Stomach (tissue), 8 donors: ENCODE measurements at regions not wholly inside any gene's neighbourhood (a gene's known extent, or its start where the extent isn't known, plus 50 kb on each side); places are given as distances from the start of the nearest gene placed in this dataset.

Experiments used
- DNase-seq, 2 donors: peaks; one replicate each; pipeline versions ENCODE4 v3.0.0 to v3.0.0-alpha.2; 2013 to 2019
- H3K27ac ChIP-seq, 5 donors: fragments of 200-600 bp in 4 of 5; sonication (generic) in 4 of 5; one replicate each; pipeline ENCODE4 v1.5.1; 2013 to 2019; ENCODE audit warnings: mild to moderate bottlenecking in 1 of 5, moderate library complexity in 1 of 5
- H3K27me3 ChIP-seq, 3 donors: fragments of 200-600 bp; sonication (generic); one replicate each; pipeline ENCODE4 v1.5.1; 2017 to 2019; ENCODE audit warnings: mixed run types in 1 of 3
- H3K36me3 ChIP-seq, 4 donors: fragments of 200-600 bp; sonication (generic); 1 replicate in 3 of 4; 2 replicates in 1 of 4; pipeline ENCODE4 v1.5.1; 2016 to 2019
- H3K4me1 ChIP-seq, 4 donors: fragments of 200-600 bp; sonication (generic); one replicate each; pipeline ENCODE4 v1.5.1; 2016 to 2019
- H3K4me3 ChIP-seq, 4 donors: fragments of 200-600 bp; sonication (generic) in 3 of 4; one replicate each; pipeline ENCODE4 v1.5.1; 2016 to 2019; ENCODE audit warnings: mild to moderate bottlenecking in 1 of 4
- H3K9me3 ChIP-seq, 4 donors: fragments of 200-600 bp; sonication (generic); one replicate each; pipeline ENCODE4 v1.5.1; 2016 to 2019
- CTCF ChIP-seq, 7 experiments: fragments of 450-650 bp in 4 of 7; fragments of 200-600 bp in 3 of 7; sonication (generic) in 3 of 7; IDR thresholded peaks; one replicate each; pipeline ENCODE4 v1.5.1; 2016 to 2019; ENCODE audit warnings: antibody characterized with exemption in 7 of 7, control low read depth in 2 of 7, mild to moderate bottlenecking in 1 of 7
- EP300 ChIP-seq: sonication (generic); formaldehyde crosslinking; IDR thresholded peaks from one replicate; pipeline ENCODE4 v1.6.1; 2017; ENCODE audit warnings: antibody characterized with exemption
- POLR2A ChIP-seq, 4 donors: fragments of 450-650 bp; IDR thresholded peaks; one replicate each; pipeline ENCODE4 v1.6.1; 2016; ENCODE audit warnings: antibody characterized with exemption in 4 of 4, control low read depth in 2 of 4, mild to moderate bottlenecking in 1 of 4, moderate library complexity in 1 of 4
- POLR2AphosphoS5 ChIP-seq, 3 donors: sonication (generic); formaldehyde crosslinking; IDR thresholded peaks; one replicate each; pipeline ENCODE4 v1.6.1; 2016; ENCODE audit warnings: antibody characterized with exemption in 3 of 3
- WGBS, 5 donors: extraction: QIAGEN DNeasy Blood & Tissue Kit in 3 of 5; methylation state at CpG; one replicate each; pipeline versions ENCODE4 v1.1.5 to v1.1.7; 2013 to 2018; 5-methylcytosine and 5-hydroxymethylcytosine counted together
- intact Hi-C: fragments of 100-400 bp; cut with DNase I; formaldehyde crosslinking; loops from one replicate; pipeline ENCODE4 v1.15.1; 2023; ENCODE audit warnings: low total_unique reads
- donor health status: healthy with polysubstance abuse.
- donor health status: Bipolar disorder and iron deficiency.
- donor health status: healthy.

DNA sequence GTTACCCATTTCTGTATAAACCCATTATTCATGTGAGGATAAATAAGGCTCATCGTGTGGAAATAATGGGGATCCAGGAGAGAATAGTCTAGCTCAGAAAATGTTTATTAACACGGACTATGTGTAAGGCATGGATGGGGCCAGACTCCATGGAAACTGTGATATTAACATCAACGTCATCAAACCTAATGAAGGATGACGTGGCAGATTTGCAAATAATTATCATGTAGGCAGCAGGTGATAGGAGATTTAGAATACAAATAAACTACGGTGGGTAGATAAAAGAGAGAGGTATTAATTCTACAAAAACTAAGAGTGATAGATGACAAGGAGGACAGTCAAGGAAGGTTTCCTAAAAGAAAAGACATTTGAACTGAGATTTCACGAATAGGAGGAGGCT, 592.2 kb downstream of the REEP3 start:
- intact Hi-C loops, result no loop called here
- no peak for DNase-seq
- no peaks in the 10 kb centered on the region for H3K36me3 ChIP-seq
- no peaks in the 10 kb centered on the region for H3K4me1 ChIP-seq
- no peaks in the 10 kb centered on the region for H3K27me3 ChIP-seq
- H3K4me3 ChIP-seq, result no peak overlapping the region
- H3K9me3 ChIP-seq, result no peaks in the 10 kb centered on the region
- WGBS, 5 donors, result 58 to 69% (median 63%) methylated on average over 6 of the region's 6 CpGs
- TF ChIP-seq POLR2AphosphoS5 (IDR thresholded peaks at IDR 0.05) (no peak), EP300 (no peak), POLR2A (IDR thresholded peaks at IDR 0.05) (no peak), CTCF (IDR thresholded peaks at IDR 0.05) (no peak)
- no peak overlapping the region for H3K27ac ChIP-seq

DNA sequence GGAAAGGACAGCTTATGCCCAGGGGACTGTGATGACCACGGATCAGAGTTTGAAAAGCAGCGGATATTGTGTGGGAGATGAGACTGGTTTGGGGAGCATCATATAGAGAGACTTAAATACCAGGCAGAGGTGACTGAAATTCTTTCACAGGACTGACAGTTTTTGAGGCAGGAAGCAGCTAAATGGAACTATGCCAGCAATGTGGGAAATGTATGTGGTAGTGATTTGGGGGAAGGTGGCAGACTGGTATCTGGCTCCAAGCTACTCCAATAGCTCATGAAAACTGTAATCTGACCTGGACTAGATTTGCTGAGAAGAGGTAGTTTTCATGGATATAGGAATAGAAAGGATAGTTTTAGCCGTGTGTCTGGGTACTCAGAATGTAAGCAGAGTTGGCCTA, 592.6 kb downstream of the REEP3 start:
- TF ChIP-seq POLR2AphosphoS5 (IDR thresholded peaks at IDR 0.05) (no peak), CTCF (IDR thresholded peaks at IDR 0.05) (no peak), EP300 (no peak), POLR2A (IDR thresholded peaks at IDR 0.05) (no peak)
- intact Hi-C loops, result no loop called here
- WGBS, 5 donors, result 81 to 91% (median 82%) methylated on average over 3 of the region's 3 CpGs

DNA sequence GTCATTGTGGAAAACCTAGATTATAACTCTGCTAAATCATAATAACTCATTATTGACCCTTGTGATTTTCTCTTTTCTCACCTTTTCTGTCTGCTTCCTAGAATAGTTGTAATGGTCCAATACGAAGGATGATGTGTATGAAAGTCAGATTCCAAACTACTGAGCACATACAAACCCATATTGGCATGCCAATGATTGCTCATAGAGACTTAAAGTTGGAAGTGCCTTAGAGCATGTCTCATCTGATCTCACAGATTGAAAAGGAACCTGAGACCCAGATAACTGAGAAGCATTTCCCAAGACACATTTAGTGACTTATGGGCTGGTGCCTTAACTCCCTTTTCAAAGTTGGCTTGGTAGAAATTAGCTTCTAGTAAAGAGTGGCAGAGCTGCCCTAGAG, 594.3 kb downstream of the REEP3 start:
- Histone ChIP-seq H3K27ac (no peak overlapping the region), H3K4me3 (no peak overlapping the region), H3K27me3 (no peaks in the 10 kb centered on the region), H3K36me3 (no peaks in the 10 kb centered on the region), H3K9me3 (no peaks in the 10 kb centered on the region), H3K4me1 (no peaks in the 10 kb centered on the region)
- 38 to 71% (median 52%) methylated on average over 1 of the region's 1 CpG for WGBS, 5 donors
- TF ChIP-seq CTCF (IDR thresholded peaks at IDR 0.05), result no peak
- TF ChIP-seq POLR2AphosphoS5 (IDR thresholded peaks at IDR 0.05), result no peak
- TF ChIP-seq EP300, result no peak
- no peak for TF ChIP-seq POLR2A (IDR thresholded peaks at IDR 0.05)
- intact Hi-C loops, result no loop called here
- no peak for DNase-seq

More for the DNA sequence above, 592.6 kb downstream of the REEP3 start:
- no peaks in the 10 kb centered on the region for H3K9me3 ChIP-seq
- DNase-seq, result no peak
- no peak overlapping the region for H3K27ac ChIP-seq
- H3K27me3 ChIP-seq, result no peaks in the 10 kb centered on the region
- no peaks in the 10 kb centered on the region for H3K4me1 ChIP-seq
- no peak overlapping the region for H3K4me3 ChIP-seq
- H3K36me3 ChIP-seq, result no peaks in the 10 kb centered on the region

GRCh38 chr10:64115908-64116643, 594.9 kb downstream of the REEP3 start:
- Histone ChIP-seq H3K27me3 (no peaks in the 10 kb centered on the region), H3K36me3 (no peaks in the 10 kb centered on the region), H3K4me3 (no peak overlapping the region), H3K27ac (no peak overlapping the region), H3K9me3 (no peaks in the 10 kb centered on the region), H3K4me1 (no peaks in the 10 kb centered on the region)
- DNase-seq, result peak in 1 of 2 donors; percentile 51
- intact Hi-C loops, result no loop called here
- TF ChIP-seq EP300 (no peak), CTCF (IDR thresholded peaks at IDR 0.05) (peak in 2 of 7 experiments; percentile 7 to 13)
- WGBS, 5 donors, result 58 to 69% (median 61%) methylated on average over 4 of the region's 4 CpGs
